ENCODE measurements at regions not wholly inside any gene's neighbourhood (a gene's known extent, or its start where the extent isn't known, plus 50 kb on each side); places are given as distances from the start of the nearest gene placed in this dataset.

- H3K4me3 ChIP-seq, result no peak overlapping the region
- WGBS, 2 donors, result 69 to 74% methylated on average over 2 of the region's 2 CpGs
Measured at GRCh38 chr3:154955907-154956533, 124.1 kb upstream of the MME start.

GRCh38 chr3:154954757-154955156 lies 125.4 kb upstream of the MME start:
- TF ChIP-seq CTCF (IDR thresholded peaks at IDR 0.05) (no peak), EP300 (IDR thresholded peaks at IDR 0.05) (no peak), POLR2A (IDR thresholded peaks at IDR 0.05) (no peak)
- Histone ChIP-seq H3K9me3 (peaks cover 0 to 15% (median 0%) of the 10 kb centered on the region in 4 donors), H3K36me3 (no peaks in the 10 kb centered on the region), H3K4me3 (no peak overlapping the region), H3K4me1 (no peaks in the 10 kb centered on the region), H3K27ac (no peak overlapping the region), H3K27me3 (no peaks in the 10 kb centered on the region)
- 33 to 47% methylated on average over 1 of the region's 1 CpG for WGBS, 2 donors
- DNase-seq (ENCODE audit: low spot score in 2 of 2), result no peak

More at GRCh38 chr3:154955907-154956533, 124.1 kb upstream of the MME start:
- Histone ChIP-seq H3K4me1 (no peaks in the 10 kb centered on the region), H3K9me3 (peaks cover 0 to 9% (median 0%) of the 10 kb centered on the region in 4 donors), H3K27ac (no peak overlapping the region), H3K27me3 (no peaks in the 10 kb centered on the region), H3K36me3 (no peaks in the 10 kb centered on the region)
- TF ChIP-seq POLR2A (IDR thresholded peaks at IDR 0.05), result no peak
- no peak for TF ChIP-seq EP300 (IDR thresholded peaks at IDR 0.05)
- no peak for TF ChIP-seq CTCF (IDR thresholded peaks at IDR 0.05)
- DNase-seq (ENCODE audit: low spot score in 2 of 2), result no peak

GRCh38 chr3:154953538-154953937 lies 126.6 kb upstream of the MME start:
- H3K27ac ChIP-seq, result no peak overlapping the region
- no peak for DNase-seq (ENCODE audit: low spot score in 2 of 2)
- H3K36me3 ChIP-seq, result no peaks in the 10 kb centered on the region
- H3K4me1 ChIP-seq, result no peaks in the 10 kb centered on the region
- H3K9me3 ChIP-seq, result peaks cover 0 to 15% (median 0%) of the 10 kb centered on the region in 4 donors
- 50 to 57% methylated on average over 3 of the region's 3 CpGs for WGBS, 2 donors
- no peak for TF ChIP-seq POLR2A (IDR thresholded peaks at IDR 0.05)
- TF ChIP-seq EP300 (IDR thresholded peaks at IDR 0.05), result no peak
- H3K27me3 ChIP-seq, result no peaks in the 10 kb centered on the region
- no peak overlapping the region for H3K4me3 ChIP-seq

GRCh38 chr3:154952553-154952952 lies 127.6 kb upstream of the MME start:
- TF ChIP-seq CTCF (IDR thresholded peaks at IDR 0.05) (no peak), POLR2A (IDR thresholded peaks at IDR 0.05) (no peak)
- H3K27ac ChIP-seq, result no peak overlapping the region
- DNase-seq (ENCODE audit: low spot score in 2 of 2), result no peak
- no peaks in the 10 kb centered on the region for H3K27me3 ChIP-seq
- WGBS, 2 donors, result 84 to 85% methylated on average over 6 of the region's 6 CpGs
- H3K9me3 ChIP-seq, result peaks cover 0 to 15% (median 0%) of the 10 kb centered on the region in 4 donors
- H3K4me3 ChIP-seq, result no peak overlapping the region
- H3K4me1 ChIP-seq, result no peaks in the 10 kb centered on the region
- H3K36me3 ChIP-seq, result no peaks in the 10 kb centered on the region

GRCh38 chr3:154943981-154944380 lies 136.1 kb upstream of the MME start:
- H3K9me3 ChIP-seq, result peaks cover 0 to 26% (median 5%) of the 10 kb centered on the region in 4 donors
- H3K4me3 ChIP-seq, result no peak overlapping the region
- 85 to 94% methylated on average over 2 of the region's 2 CpGs for WGBS, 2 donors
- DNase-seq (ENCODE audit: low spot score in 2 of 2), result no peak
- no peak for TF ChIP-seq EP300 (IDR thresholded peaks at IDR 0.05)
- TF ChIP-seq POLR2A (IDR thresholded peaks at IDR 0.05), result no peak
- TF ChIP-seq CTCF (IDR thresholded peaks at IDR 0.05), result no peak
- no peaks in the 10 kb centered on the region for H3K27me3 ChIP-seq
- no peaks in the 10 kb centered on the region for H3K4me1 ChIP-seq
- H3K36me3 ChIP-seq, result no peaks in the 10 kb centered on the region
- H3K27ac ChIP-seq, result no peak overlapping the region
